Natural killer cell (primary cell): ENCODE measurements at regions not wholly inside any gene's neighbourhood (a gene's known extent, or its start where the extent isn't known, plus 50 kb on each side); places are given as distances from the start of the nearest gene placed in this dataset.
"Not testable (repeated sequence)": the region's sequence is repeated elsewhere in the genome, so short reads cannot be mapped to it uniquely, and the experiment has no call there.

Source experiments
- ATAC-seq, 3 donors: fragments of 150-1000 bp in 2 of 3; fragments of 200-7000 bp in 1 of 3; cut with Tn5 transposase; 1 replicate in 1 of 3; 2 replicates in 2 of 3; pipeline ENCODE4 v1.10.0; 2021; ENCODE audit warnings: mild to moderate bottlenecking in 2 of 3, moderate library complexity in 2 of 3
- DNase-seq, 2 donors: peaks; one replicate each; pipeline versions ENCODE4 v3.0.0 to v3.0.0-alpha.2; 2013 to 2021; ENCODE audit warnings: mixed read lengths in 1 of 2
- H3K27ac ChIP-seq: one replicate; pipeline ENCODE4 v1.5.1; 2013; ENCODE audit warnings: mild to moderate bottlenecking, low read length
- H3K27me3 ChIP-seq: one replicate; pipeline ENCODE4 v1.6.1; 2013; ENCODE audit warnings: low read length; ENCODE audit not compliant: control insufficient read depth, insufficient read depth
- H3K36me3 ChIP-seq: one replicate; pipeline ENCODE4 v1.6.1; 2013; ENCODE audit warnings: low read length; ENCODE audit not compliant: control insufficient read depth, insufficient read depth
- H3K4me1 ChIP-seq: one replicate; pipeline ENCODE4 v1.6.1; 2013; ENCODE audit warnings: low read length; ENCODE audit not compliant: control insufficient read depth, insufficient read depth
- H3K4me3 ChIP-seq: one replicate; pipeline ENCODE4 v1.5.1; 2013; ENCODE audit warnings: low read length
- H3K9me3 ChIP-seq: one replicate; pipeline ENCODE4 v1.6.1; 2013; ENCODE audit warnings: low read length; ENCODE audit not compliant: control insufficient read depth, insufficient read depth
- H3K27ac Mint-ChIP-seq, 2 donors: one replicate each; pipeline ENCODE4 v1.8.0; 2022; ENCODE audit warnings: mild to moderate bottlenecking in 2 of 2, mixed read lengths in 2 of 2, moderate library complexity in 1 of 2
- H3K27me3 Mint-ChIP-seq, 2 donors: one replicate each; pipeline ENCODE4 v1.8.0; 2022; ENCODE audit warnings: low read depth in 2 of 2, mixed read lengths in 2 of 2
- H3K36me3 Mint-ChIP-seq: one replicate; pipeline ENCODE4 v1.8.0; 2022; ENCODE audit warnings: mixed read lengths
- H3K4me1 Mint-ChIP-seq, 2 donors: one replicate each; pipeline ENCODE4 v1.8.0; 2022; ENCODE audit warnings: mixed read lengths in 2 of 2
- H3K4me3 Mint-ChIP-seq: one replicate; pipeline ENCODE4 v1.8.0; 2022; ENCODE audit warnings: mild to moderate bottlenecking, moderate library complexity, mixed read lengths
- H3K9me3 Mint-ChIP-seq, 2 donors: one replicate each; pipeline ENCODE4 v1.8.0; 2022; ENCODE audit warnings: mixed read lengths in 2 of 2
- WGBS: methylation state at CpG from one replicate; pipeline ENCODE4 v1.1.7; 2013; ENCODE audit warnings: missing lambda C conversion rate; ENCODE audit not compliant: insufficient coverage; 5-methylcytosine and 5-hydroxymethylcytosine counted together
- intact Hi-C: fragments of 100-400 bp; cut with micrococcal nuclease; formaldehyde crosslinking; loops from one replicate; pipeline ENCODE4 v1.14.2; 2022
- TF ChIP-seq, protein P1 (sequence below): fragments of 200-600 bp; IDR thresholded peaks from one replicate; pipeline ENCODE4 v1.8.0; 2022; ENCODE audit warnings: antibody characterized with exemption

GRCh38 chr5:90221951-90222350, 187.6 kb downstream of the CETN3 start:
- no peaks in the 10 kb centered on the region for H3K9me3 ChIP-seq
- WGBS: 100% methylated on average over 1 of the region's 2 CpGs
- H3K4me1 Mint-ChIP-seq: no peaks in the 10 kb centered on the region
- DNase-seq (no peak), ATAC-seq (no peak)
- H3K4me1 ChIP-seq: no peaks in the 10 kb centered on the region
- no peak overlapping the region for H3K4me3 Mint-ChIP-seq
- no peak overlapping the region for H3K27ac Mint-ChIP-seq
- intact Hi-C loops: no loop called here
- H3K36me3 ChIP-seq: no peaks in the 10 kb centered on the region
- no peaks in the 10 kb centered on the region for H3K27me3 Mint-ChIP-seq
- TF ChIP-seq, protein P1, sequence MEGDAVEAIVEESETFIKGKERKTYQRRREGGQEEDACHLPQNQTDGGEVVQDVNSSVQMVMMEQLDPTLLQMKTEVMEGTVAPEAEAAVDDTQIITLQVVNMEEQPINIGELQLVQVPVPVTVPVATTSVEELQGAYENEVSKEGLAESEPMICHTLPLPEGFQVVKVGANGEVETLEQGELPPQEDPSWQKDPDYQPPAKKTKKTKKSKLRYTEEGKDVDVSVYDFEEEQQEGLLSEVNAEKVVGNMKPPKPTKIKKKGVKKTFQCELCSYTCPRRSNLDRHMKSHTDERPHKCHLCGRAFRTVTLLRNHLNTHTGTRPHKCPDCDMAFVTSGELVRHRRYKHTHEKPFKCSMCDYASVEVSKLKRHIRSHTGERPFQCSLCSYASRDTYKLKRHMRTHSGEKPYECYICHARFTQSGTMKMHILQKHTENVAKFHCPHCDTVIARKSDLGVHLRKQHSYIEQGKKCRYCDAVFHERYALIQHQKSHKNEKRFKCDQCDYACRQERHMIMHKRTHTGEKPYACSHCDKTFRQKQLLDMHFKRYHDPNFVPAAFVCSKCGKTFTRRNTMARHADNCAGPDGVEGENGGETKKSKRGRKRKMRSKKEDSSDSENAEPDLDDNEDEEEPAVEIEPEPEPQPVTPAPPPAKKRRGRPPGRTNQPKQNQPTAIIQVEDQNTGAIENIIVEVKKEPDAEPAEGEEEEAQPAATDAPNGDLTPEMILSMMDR: no peak
- H3K9me3 Mint-ChIP-seq: peaks cover 3 to 6% of the 10 kb centered on the region in 2 donors
- H3K27ac ChIP-seq: no peak overlapping the region
- no peaks in the 10 kb centered on the region for H3K27me3 ChIP-seq
- H3K36me3 Mint-ChIP-seq: no peaks in the 10 kb centered on the region
- H3K4me3 ChIP-seq: no peak overlapping the region

- H3K4me3 Mint-ChIP-seq: no peak overlapping the region
- H3K27me3 Mint-ChIP-seq: no peaks in the 10 kb centered on the region
- ATAC-seq (no peak), DNase-seq (no peak)
- H3K36me3 Mint-ChIP-seq: no peaks in the 10 kb centered on the region
- peaks cover 3 to 6% of the 10 kb centered on the region in 2 donors for H3K9me3 Mint-ChIP-seq
- TF ChIP-seq, protein P1: no peak
- H3K27ac Mint-ChIP-seq: no peak overlapping the region
- Histone ChIP-seq H3K4me3 (no peak overlapping the region), H3K27me3 (no peaks in the 10 kb centered on the region), H3K4me1 (no peaks in the 10 kb centered on the region), H3K9me3 (no peaks in the 10 kb centered on the region), H3K27ac (no peak overlapping the region), H3K36me3 (no peaks in the 10 kb centered on the region)
- intact Hi-C loops: no loop called here
- no peaks in the 10 kb centered on the region for H3K4me1 Mint-ChIP-seq
- 100% methylated on average over 1 of the region's 3 CpGs for WGBS
These were observed 189.0 kb downstream of the CETN3 start for GRCh38 chr5:90220554-90220953.

DNA sequence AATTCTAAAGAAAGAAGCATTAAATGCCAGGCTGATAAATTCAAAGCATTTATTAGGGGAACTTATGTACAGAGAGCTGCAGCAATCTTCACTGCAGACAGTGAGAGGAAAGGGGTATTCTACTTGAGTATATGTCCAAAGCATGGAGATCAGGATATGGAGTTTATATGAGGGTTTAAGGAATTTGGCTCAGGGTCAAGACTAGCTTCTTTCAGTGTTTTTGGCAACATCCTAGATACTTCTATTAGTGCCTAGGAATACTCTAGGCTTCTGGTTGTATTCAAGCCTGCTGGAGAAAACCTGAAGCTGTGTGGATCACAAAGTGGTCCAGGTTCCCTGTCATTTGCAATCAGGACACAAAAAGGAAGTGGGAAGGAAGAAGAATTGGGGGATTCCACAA, 194.6 kb downstream of the CETN3 start:
- no peaks in the 10 kb centered on the region for H3K4me1 Mint-ChIP-seq
- TF ChIP-seq, protein P1: no peak
- H3K27ac ChIP-seq: no peak overlapping the region
- no peaks in the 10 kb centered on the region for H3K27me3 ChIP-seq
- H3K9me3 ChIP-seq: no peaks in the 10 kb centered on the region
- no peaks in the 10 kb centered on the region for H3K36me3 Mint-ChIP-seq
- no peak overlapping the region for H3K27ac Mint-ChIP-seq
- no peak overlapping the region for H3K4me3 Mint-ChIP-seq
- H3K27me3 Mint-ChIP-seq: no peaks in the 10 kb centered on the region
- intact Hi-C loops: no loop called here
- peaks cover 3 to 12% of the 10 kb centered on the region in 2 donors for H3K9me3 Mint-ChIP-seq
- no peaks in the 10 kb centered on the region for H3K36me3 ChIP-seq
- DNase-seq (no peak), ATAC-seq (no peak)
- no peaks in the 10 kb centered on the region for H3K4me1 ChIP-seq
- H3K4me3 ChIP-seq: no peak overlapping the region

DNA sequence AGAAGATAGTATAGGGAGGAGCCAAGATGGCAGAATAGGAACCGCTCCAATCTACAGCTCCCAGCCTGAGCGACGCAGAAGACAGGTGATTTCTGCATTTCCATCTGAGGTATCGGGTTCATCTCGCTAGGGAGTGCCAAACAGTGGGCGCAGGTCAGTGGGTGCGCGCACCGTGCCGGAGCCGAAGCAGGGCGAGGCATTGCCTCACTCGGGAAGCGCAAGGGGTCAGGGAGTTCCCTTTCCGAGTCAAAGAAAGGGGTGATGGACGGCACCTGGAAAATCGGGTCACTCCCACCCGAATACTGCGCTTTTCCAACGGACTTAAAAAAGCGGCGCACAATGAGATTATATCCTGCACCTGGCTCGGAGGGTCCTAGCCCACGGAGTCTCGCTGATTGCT, 201.2 kb downstream of the CETN3 start:
- H3K4me3 Mint-ChIP-seq, H3K27ac Mint-ChIP-seq, H3K9me3 ChIP-seq, H3K27me3 ChIP-seq, H3K4me1 ChIP-seq, H3K4me3 ChIP-seq, intact Hi-C loops, H3K27me3 Mint-ChIP-seq, H3K9me3 Mint-ChIP-seq, H3K36me3 Mint-ChIP-seq, H3K36me3 ChIP-seq, DNase-seq, H3K4me1 Mint-ChIP-seq, ATAC-seq, H3K27ac ChIP-seq: not testable (repeated sequence)
- WGBS: 91% methylated on average over 24 of the region's 25 CpGs
